ENCODE measurements at regions not wholly inside any gene's neighbourhood (a gene's known extent, or its start where the extent isn't known, plus 50 kb on each side); places are given as distances from the start of the nearest gene placed in this dataset.

GRCh38 chr9:104286799-104287198, 192.7 kb downstream of the SMC2 start:
- no peak for TF ChIP-seq CTCF (IDR thresholded peaks at IDR 0.05; ENCODE audit: insufficient read depth, low read depth, low read length, missing control alignments)
- DNase-seq (ENCODE audit: low read depth), result no peak
- H3K4me3 ChIP-seq (ENCODE audit: low read depth, low read length), result no peak overlapping the region

GRCh38 chr9:104287253-104287878, 193.3 kb downstream of the SMC2 start:
- no peak for DNase-seq (ENCODE audit: low read depth)

GRCh38 chr9:104293877-104294276, 199.8 kb downstream of the SMC2 start:
- H3K4me3 ChIP-seq (ENCODE audit: low read depth, low read length), result no peak overlapping the region
- TF ChIP-seq CTCF (IDR thresholded peaks at IDR 0.05; ENCODE audit: insufficient read depth, low read depth, low read length, missing control alignments), result no peak
- DNase-seq (ENCODE audit: low read depth), result no peak

More at GRCh38 chr9:104287253-104287878, 193.3 kb downstream of the SMC2 start:
- no peak for TF ChIP-seq CTCF (IDR thresholded peaks at IDR 0.05; ENCODE audit: insufficient read depth, low read depth, low read length, missing control alignments)
- no peak overlapping the region for H3K4me3 ChIP-seq (ENCODE audit: low read depth, low read length)

GRCh38 chr9:104300124-104300523, 203.9 kb upstream of the OR13F1 start:
- no peak overlapping the region for H3K4me3 ChIP-seq (ENCODE audit: low read depth, low read length)
- no peak for DNase-seq (ENCODE audit: low read depth)
- no peak for TF ChIP-seq CTCF (IDR thresholded peaks at IDR 0.05; ENCODE audit: insufficient read depth, low read depth, low read length, missing control alignments)

DNA sequence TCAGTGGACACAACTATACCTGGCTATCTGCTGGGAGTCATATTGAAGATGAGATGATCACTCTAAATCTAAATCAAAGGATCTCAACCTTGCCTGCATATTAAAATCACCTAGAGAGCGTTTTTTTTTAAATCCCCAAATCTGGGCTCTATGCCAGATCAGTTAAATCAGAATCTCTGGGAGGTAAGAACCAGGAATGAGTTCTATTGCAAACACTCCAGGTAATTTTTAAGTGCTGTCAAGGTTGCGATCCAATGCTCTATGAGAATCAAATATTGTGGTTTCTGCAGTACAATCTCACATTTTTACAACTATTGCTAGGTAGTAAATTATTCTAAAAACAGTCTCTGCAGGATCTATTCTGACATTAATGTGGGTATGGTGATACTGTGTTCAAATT, 202.3 kb upstream of the OR13F1 start:
- TF ChIP-seq CTCF (IDR thresholded peaks at IDR 0.05; ENCODE audit: insufficient read depth, low read depth, low read length, missing control alignments), result no peak
- H3K4me3 ChIP-seq (ENCODE audit: low read depth, low read length), result no peak overlapping the region
- no peak for DNase-seq (ENCODE audit: low read depth)

- no peak for TF ChIP-seq CTCF (IDR thresholded peaks at IDR 0.05; ENCODE audit: insufficient read depth, low read depth, low read length, missing control alignments)
- no peak overlapping the region for H3K4me3 ChIP-seq (ENCODE audit: low read depth, low read length)
- no peak for DNase-seq (ENCODE audit: low read depth)
These were observed 201.3 kb upstream of the OR13F1 start for GRCh38 chr9:104302775-104303174.

GRCh38 chr9:104304925-104305324, 199.1 kb upstream of the OR13F1 start:
- H3K4me3 ChIP-seq (ENCODE audit: low read depth, low read length), result no peak overlapping the region
- DNase-seq (ENCODE audit: low read depth), result no peak
- no peak for TF ChIP-seq CTCF (IDR thresholded peaks at IDR 0.05; ENCODE audit: insufficient read depth, low read depth, low read length, missing control alignments)
